HEK293 (cell line): ENCODE measurements at regions not wholly inside any gene's neighbourhood (a gene's known extent, or its start where the extent isn't known, plus 50 kb on each side); places are given as distances from the start of the nearest gene placed in this dataset.
A peak's percentile ranks its signal among the peaks of the same experiment; 100 is the strongest.

Experiments used
- BCL11B ChIP-seq: fragments of 450-650 bp; formaldehyde crosslinking; IDR thresholded peaks from 2 replicates; pipeline ENCODE4 v1.5.1; 2016; ENCODE audit warnings: low read depth, missing biosample characterization, missing genetic modification characterization
- FEZF1 ChIP-seq: fragments of 450-650 bp; formaldehyde crosslinking; IDR thresholded peaks from 2 replicates; pipeline ENCODE4 v1.5.1; 2016; ENCODE audit warnings: missing biosample characterization, missing genetic modification characterization
- GLIS1 ChIP-seq: fragments of 450-650 bp; formaldehyde crosslinking; IDR thresholded peaks from 2 replicates; pipeline ENCODE4 v1.5.1; 2016; ENCODE audit warnings: missing biosample characterization, missing genetic modification characterization
- INSM2 ChIP-seq: fragments of 450-650 bp; formaldehyde crosslinking; IDR thresholded peaks from 2 replicates; pipeline ENCODE4 v1.5.1; 2016; ENCODE audit warnings: missing biosample characterization, missing genetic modification characterization
- KLF7 ChIP-seq: fragments of 450-650 bp; formaldehyde crosslinking; IDR thresholded peaks from 2 replicates; pipeline ENCODE4 v1.5.1; 2016; ENCODE audit warnings: missing biosample characterization, missing genetic modification characterization, borderline replicate concordance
- ZBTB1 ChIP-seq: fragments of 450-650 bp; formaldehyde crosslinking; IDR thresholded peaks from 2 replicates; pipeline ENCODE4 v1.5.1; 2016; ENCODE audit warnings: missing biosample characterization, missing genetic modification characterization
- ZBTB20 ChIP-seq: fragments of 450-650 bp; formaldehyde crosslinking; IDR thresholded peaks from 2 replicates; pipeline ENCODE4 v1.5.1; 2016; ENCODE audit warnings: missing biosample characterization, missing genetic modification characterization
- ZBTB48 ChIP-seq: fragments of 450-650 bp; formaldehyde crosslinking; IDR thresholded peaks from 2 replicates; pipeline ENCODE4 v1.5.1; 2016; ENCODE audit warnings: missing biosample characterization, missing genetic modification characterization
- ZBTB49 ChIP-seq: fragments of 450-650 bp; formaldehyde crosslinking; IDR thresholded peaks from 2 replicates; pipeline ENCODE4 v1.5.1; 2016; ENCODE audit warnings: missing biosample characterization, missing genetic modification characterization, low read depth
- ZBTB8A ChIP-seq: fragments of 450-650 bp; formaldehyde crosslinking; IDR thresholded peaks from 2 replicates; pipeline ENCODE4 v1.5.1; 2016; ENCODE audit warnings: missing biosample characterization, missing genetic modification characterization
- ZFP37 ChIP-seq: fragments of 450-650 bp; formaldehyde crosslinking; IDR thresholded peaks from 2 replicates; pipeline ENCODE4 v1.5.1; 2016; ENCODE audit warnings: missing biosample characterization, missing genetic modification characterization
- ZFP41 ChIP-seq: fragments of 450-650 bp; formaldehyde crosslinking; IDR thresholded peaks from 2 replicates; pipeline ENCODE4 v1.5.1; 2016; ENCODE audit warnings: missing biosample characterization, missing genetic modification characterization, borderline replicate concordance
- ZIC2 ChIP-seq: fragments of 450-650 bp; formaldehyde crosslinking; IDR thresholded peaks from 2 replicates; pipeline ENCODE4 v1.5.1; 2016; ENCODE audit warnings: missing biosample characterization, missing genetic modification characterization
- ZNF114 ChIP-seq: fragments of 450-650 bp; formaldehyde crosslinking; IDR thresholded peaks from 2 replicates; pipeline ENCODE4 v1.5.0; 2017; ENCODE audit warnings: missing biosample characterization, missing genetic modification characterization
- ZNF157 ChIP-seq: fragments of 450-650 bp; formaldehyde crosslinking; IDR thresholded peaks from 2 replicates; pipeline ENCODE4 v1.5.1; 2016; ENCODE audit warnings: missing biosample characterization, missing genetic modification characterization
- ZNF175 ChIP-seq: fragments of 450-650 bp; formaldehyde crosslinking; IDR thresholded peaks from 2 replicates; pipeline ENCODE4 v1.5.1; 2016; ENCODE audit warnings: missing biosample characterization, missing genetic modification characterization
- ZNF184 ChIP-seq: fragments of 450-650 bp; IDR thresholded peaks from 2 replicates; pipeline ENCODE4 v1.5.1; 2018; ENCODE audit warnings: missing biosample characterization, mild to moderate bottlenecking, missing genetic modification characterization
- ZNF223 ChIP-seq: fragments of 450-650 bp; formaldehyde crosslinking; IDR thresholded peaks from 2 replicates; pipeline ENCODE4 v1.5.1; 2016; ENCODE audit warnings: missing biosample characterization, missing genetic modification characterization
- ZNF23 ChIP-seq: fragments of 450-650 bp; formaldehyde crosslinking; IDR thresholded peaks from 2 replicates; pipeline ENCODE4 v1.5.1; 2016; ENCODE audit warnings: missing biosample characterization, missing genetic modification characterization, borderline replicate concordance
- ZNF335 ChIP-seq: fragments of 450-650 bp; formaldehyde crosslinking; conservative IDR thresholded peaks from 2 replicates; pipeline ENCODE4 v1.5.1; 2016; ENCODE audit warnings: missing biosample characterization, missing genetic modification characterization
- ZNF350 ChIP-seq: fragments of 450-650 bp; formaldehyde crosslinking; IDR thresholded peaks from 2 replicates; pipeline ENCODE4 v1.5.0; 2017; ENCODE audit warnings: missing biosample characterization, mild to moderate bottlenecking, missing genetic modification characterization
- ZNF398 ChIP-seq: fragments of 450-650 bp; formaldehyde crosslinking; IDR thresholded peaks from 2 replicates; pipeline ENCODE4 v1.5.1; 2017; ENCODE audit warnings: missing biosample characterization, missing genetic modification characterization
- ZNF416 ChIP-seq: fragments of 450-650 bp; formaldehyde crosslinking; IDR thresholded peaks from 2 replicates; pipeline ENCODE4 v1.5.1; 2016; ENCODE audit warnings: missing biosample characterization, missing genetic modification characterization
- ZNF529 ChIP-seq: fragments of 450-650 bp; formaldehyde crosslinking; IDR thresholded peaks from 2 replicates; pipeline ENCODE4 v1.5.1; 2017; ENCODE audit warnings: missing genetic modification characterization, missing biosample characterization; ENCODE audit not compliant: insufficient replicate concordance
- ZNF626 ChIP-seq: fragments of 450-650 bp; sonication (Bioruptor Pico); formaldehyde crosslinking; IDR thresholded peaks from 2 replicates; pipeline ENCODE4 v1.5.1; 2018; ENCODE audit warnings: missing biosample characterization, missing genetic modification characterization, inconsistent platforms
- ZNF629 ChIP-seq: fragments of 450-650 bp; formaldehyde crosslinking; IDR thresholded peaks from 2 replicates; pipeline ENCODE4 v1.5.1; 2017; ENCODE audit warnings: missing biosample characterization, missing genetic modification characterization
- ZNF837 ChIP-seq: fragments of 450-650 bp; formaldehyde crosslinking; IDR thresholded peaks from 2 replicates; pipeline ENCODE4 v1.5.1; 2016; ENCODE audit warnings: missing biosample characterization, missing genetic modification characterization
- ZSCAN30 ChIP-seq: fragments of 450-650 bp; IDR thresholded peaks from 2 replicates; pipeline ENCODE4 v1.5.1; 2018; ENCODE audit warnings: missing biosample characterization, mild to moderate bottlenecking, missing genetic modification characterization, moderate library complexity
- TF ChIP-seq, protein P1 (sequence below): fragments of 450-650 bp; formaldehyde crosslinking; IDR thresholded peaks from 2 replicates; pipeline ENCODE4 v1.5.1; 2016; ENCODE audit warnings: missing biosample characterization, missing genetic modification characterization
- TF ChIP-seq, protein P2 (sequence below): fragments of 450-650 bp; formaldehyde crosslinking; IDR thresholded peaks from 2 replicates; pipeline ENCODE4 v1.5.1; 2016; ENCODE audit warnings: missing biosample characterization, missing genetic modification characterization
- TF ChIP-seq, protein P3 (sequence below): fragments of 450-650 bp; formaldehyde crosslinking; IDR thresholded peaks from 2 replicates; pipeline ENCODE4 v1.5.1; 2017; ENCODE audit warnings: missing biosample characterization, missing genetic modification characterization

- no peak for TF ChIP-seq ZBTB49 (tag by site-specific recombination)
- peak; percentile 45; the same call in 1 of the 2 replicates for TF ChIP-seq INSM2 (tag by site-specific recombination)
- no peak for TF ChIP-seq FEZF1 (tag by site-specific recombination)
- TF ChIP-seq ZNF529: no peak
- TF ChIP-seq ZNF157 (tag by site-specific recombination): no peak
- TF ChIP-seq ZBTB20: peak; percentile 36; the same call in 1 of the 2 replicates
- TF ChIP-seq ZFP37: no peak
- no peak for TF ChIP-seq BCL11B (tag by site-specific recombination)
- TF ChIP-seq ZNF223 (tag by site-specific recombination): no peak
- TF ChIP-seq ZNF175 (tag by site-specific recombination): no peak
- peak; percentile 85 for TF ChIP-seq ZIC2
- TF ChIP-seq ZNF416: no peak
- peak; percentile 61 for TF ChIP-seq ZBTB48
- TF ChIP-seq, protein P1, sequence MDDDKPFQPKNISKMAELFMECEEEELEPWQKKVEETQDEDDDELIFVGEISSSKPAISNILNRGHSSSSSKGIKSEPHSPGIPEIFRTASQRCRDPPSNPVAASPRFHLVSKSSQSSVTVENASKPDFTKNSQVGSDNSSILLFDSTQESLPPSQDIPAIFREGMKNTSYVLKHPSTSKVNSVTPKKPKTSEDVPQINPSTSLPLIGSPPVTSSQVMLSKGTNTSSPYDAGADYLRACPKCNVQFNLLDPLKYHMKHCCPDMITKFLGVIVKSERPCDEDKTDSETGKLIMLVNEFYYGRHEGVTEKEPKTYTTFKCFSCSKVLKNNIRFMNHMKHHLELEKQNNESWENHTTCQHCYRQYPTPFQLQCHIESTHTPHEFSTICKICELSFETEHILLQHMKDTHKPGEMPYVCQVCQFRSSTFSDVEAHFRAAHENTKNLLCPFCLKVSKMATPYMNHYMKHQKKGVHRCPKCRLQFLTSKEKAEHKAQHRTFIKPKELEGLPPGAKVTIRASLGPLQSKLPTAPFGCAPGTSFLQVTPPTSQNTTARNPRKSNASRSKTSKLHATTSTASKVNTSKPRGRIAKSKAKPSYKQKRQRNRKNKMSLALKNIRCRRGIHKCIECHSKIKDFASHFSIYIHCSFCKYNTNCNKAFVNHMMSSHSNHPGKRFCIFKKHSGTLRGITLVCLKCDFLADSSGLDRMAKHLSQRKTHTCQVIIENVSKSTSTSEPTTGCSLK (tag by site-specific recombination): no peak
- no peak for TF ChIP-seq ZNF350 (tag by site-specific recombination)
- no peak for TF ChIP-seq ZSCAN30 (tag by site-specific recombination)
- no peak for TF ChIP-seq ZNF114 (tag by site-specific recombination)
- TF ChIP-seq, protein P2, sequence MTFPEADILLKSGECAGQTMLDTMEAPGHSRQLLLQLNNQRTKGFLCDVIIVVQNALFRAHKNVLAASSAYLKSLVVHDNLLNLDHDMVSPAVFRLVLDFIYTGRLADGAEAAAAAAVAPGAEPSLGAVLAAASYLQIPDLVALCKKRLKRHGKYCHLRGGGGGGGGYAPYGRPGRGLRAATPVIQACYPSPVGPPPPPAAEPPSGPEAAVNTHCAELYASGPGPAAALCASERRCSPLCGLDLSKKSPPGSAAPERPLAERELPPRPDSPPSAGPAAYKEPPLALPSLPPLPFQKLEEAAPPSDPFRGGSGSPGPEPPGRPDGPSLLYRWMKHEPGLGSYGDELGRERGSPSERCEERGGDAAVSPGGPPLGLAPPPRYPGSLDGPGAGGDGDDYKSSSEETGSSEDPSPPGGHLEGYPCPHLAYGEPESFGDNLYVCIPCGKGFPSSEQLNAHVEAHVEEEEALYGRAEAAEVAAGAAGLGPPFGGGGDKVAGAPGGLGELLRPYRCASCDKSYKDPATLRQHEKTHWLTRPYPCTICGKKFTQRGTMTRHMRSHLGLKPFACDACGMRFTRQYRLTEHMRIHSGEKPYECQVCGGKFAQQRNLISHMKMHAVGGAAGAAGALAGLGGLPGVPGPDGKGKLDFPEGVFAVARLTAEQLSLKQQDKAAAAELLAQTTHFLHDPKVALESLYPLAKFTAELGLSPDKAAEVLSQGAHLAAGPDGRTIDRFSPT (tag by site-specific recombination): 0 out of 2 replicates have a peak, but pooled peaks have one; percentile 37
- TF ChIP-seq ZNF629 (tag by site-specific recombination): peak; percentile 73
- TF ChIP-seq ZNF23 (tag by site-specific recombination): no peak
- no peak for TF ChIP-seq KLF7 (tag by site-specific recombination)
- no peak for TF ChIP-seq ZBTB1 (tag by site-specific recombination)
- no peak for TF ChIP-seq ZNF837
- no peak for TF ChIP-seq ZFP41 (tag by site-specific recombination)
- no peak for TF ChIP-seq ZNF335 (tag by site-specific recombination)
- TF ChIP-seq, protein P3, sequence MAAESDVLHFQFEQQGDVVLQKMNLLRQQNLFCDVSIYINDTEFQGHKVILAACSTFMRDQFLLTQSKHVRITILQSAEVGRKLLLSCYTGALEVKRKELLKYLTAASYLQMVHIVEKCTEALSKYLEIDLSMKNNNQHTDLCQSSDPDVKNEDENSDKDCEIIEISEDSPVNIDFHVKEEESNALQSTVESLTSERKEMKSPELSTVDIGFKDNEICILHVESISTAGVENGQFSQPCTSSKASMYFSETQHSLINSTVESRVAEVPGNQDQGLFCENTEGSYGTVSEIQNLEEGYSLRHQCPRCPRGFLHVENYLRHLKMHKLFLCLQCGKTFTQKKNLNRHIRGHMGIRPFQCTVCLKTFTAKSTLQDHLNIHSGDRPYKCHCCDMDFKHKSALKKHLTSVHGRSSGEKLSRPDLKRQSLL (tag by site-specific recombination): no peak
- TF ChIP-seq ZNF184 (tag by site-specific recombination): no peak
- peak; percentile 77 for TF ChIP-seq GLIS1 (tag by site-specific recombination)
- TF ChIP-seq ZBTB8A: no peak
- no peak for TF ChIP-seq ZNF398 (tag by site-specific recombination)
- no peak for TF ChIP-seq ZNF626 (tag by site-specific recombination)
Observed at GRCh38 chr2:207223051-207223450, 57.3 kb upstream of the KLF7 start (continued).
